ENCODE measurements at regions not wholly inside any gene's neighbourhood (a gene's known extent, or its start where the extent isn't known, plus 50 kb on each side); places are given as distances from the start of the nearest gene placed in this dataset.

- 0 out of 2 replicates have a peak, but pooled peaks cover 4% of the 10 kb centered on the region for H3K27me3 Mint-ChIP-seq (ENCODE audit: low read depth)
- DNase-seq (ENCODE audit: low spot score) = no peak
- TF ChIP-seq ATF6 (CRISPR knock-in tag; IDR thresholded peaks at IDR 0.05) = no peak
- TF ChIP-seq SMAD3 (CRISPR knock-in tag; IDR thresholded peaks at IDR 0.05; ENCODE audit: borderline replicate concordance) = no peak
- no peak for TF ChIP-seq E2F1 (CRISPR knock-in tag; IDR thresholded peaks at IDR 0.05)
- no peak for TF ChIP-seq ZNF423 (CRISPR knock-in tag; IDR thresholded peaks at IDR 0.05)
- TF ChIP-seq SMAD4 (CRISPR knock-in tag; IDR thresholded peaks at IDR 0.05) = no peak
- no peak for TF ChIP-seq ZNF416 (CRISPR knock-in tag; IDR thresholded peaks at IDR 0.05)
- TF ChIP-seq CDX4 (CRISPR knock-in tag; IDR thresholded peaks at IDR 0.05; ENCODE audit: borderline replicate concordance) = no peak
- TF ChIP-seq ZNF281 (CRISPR knock-in tag; IDR thresholded peaks at IDR 0.05) = no peak
- TF ChIP-seq IRF2 (CRISPR knock-in tag; IDR thresholded peaks at IDR 0.05; ENCODE audit: borderline replicate concordance, low read depth) = no peak
- TF ChIP-seq TCF7 (CRISPR knock-in tag; IDR thresholded peaks at IDR 0.05; ENCODE audit: low read depth) = no peak
- no peak for TF ChIP-seq ZSCAN18 (CRISPR knock-in tag; IDR thresholded peaks at IDR 0.05)
- TF ChIP-seq JAZF1 (CRISPR knock-in tag; IDR thresholded peaks at IDR 0.05) = no peak
- TF ChIP-seq FOXK1 (CRISPR knock-in tag; IDR thresholded peaks at IDR 0.05) = no peak
- no peak for ATAC-seq
- no peak overlapping the region for H3K27ac Mint-ChIP-seq
- ChIA-PET POLR2A (no interaction called here), CTCF (no interaction called here)
- H3K36me3 Mint-ChIP-seq = peaks cover 10% of the 10 kb centered on the region
- H3K4me3 Mint-ChIP-seq = no peak overlapping the region
- H3K4me1 Mint-ChIP-seq = peaks cover 6% of the 10 kb centered on the region; the same call in 1 of the 2 replicates
- peaks cover 28% of the 10 kb centered on the region for H3K9me3 Mint-ChIP-seq
These were observed 414.3 kb downstream of the SAMD5 start for GRCh38 chr6:147922799-147923198.

GRCh38 chr6:147924598-147924997, 416.1 kb downstream of the SAMD5 start:
- peaks cover 35% of the 10 kb centered on the region for H3K9me3 Mint-ChIP-seq
- peaks cover 10% of the 10 kb centered on the region for H3K36me3 Mint-ChIP-seq
- peaks cover 6% of the 10 kb centered on the region; the same call in 1 of the 2 replicates for H3K4me1 Mint-ChIP-seq
- CTCF ChIA-PET = no interaction called here
- no peak overlapping the region for H3K27ac Mint-ChIP-seq
- no peak overlapping the region for H3K4me3 Mint-ChIP-seq
- no peak for DNase-seq (ENCODE audit: low spot score)
- ATAC-seq = no peak
- no peaks in the 10 kb centered on the region for H3K27me3 Mint-ChIP-seq (ENCODE audit: low read depth)
- POLR2A ChIA-PET = no interaction called here
- TF ChIP-seq TEAD4 (CRISPR knock-in tag; IDR thresholded peaks at IDR 0.05) = no peak
- TF ChIP-seq ZNF425 (CRISPR knock-in tag; conservative IDR thresholded peaks at IDR 0.05) = no peak
- no peak for TF ChIP-seq ZNF281 (CRISPR knock-in tag; IDR thresholded peaks at IDR 0.05)
- no peak for TF ChIP-seq AFF4 (CRISPR knock-in tag; IDR thresholded peaks at IDR 0.05; ENCODE audit: borderline replicate concordance)
- TF ChIP-seq FOXP1 (CRISPR knock-in tag; IDR thresholded peaks at IDR 0.05; ENCODE audit: borderline replicate concordance) = no peak
- TF ChIP-seq KAT7 (CRISPR knock-in tag; IDR thresholded peaks at IDR 0.05; ENCODE audit: borderline replicate concordance) = no peak
